Neutrophil (primary cell): ENCODE measurements at regions not wholly inside any gene's neighbourhood (a gene's known extent, or its start where the extent isn't known, plus 50 kb on each side); places are given as distances from the start of the nearest gene placed in this dataset.

Experiments
- H3K27ac ChIP-seq: fragments of 200-600 bp; sonication (generic); 2 replicates; pipeline ENCODE4 v1.5.1; 2016; ENCODE audit warnings: mild to moderate bottlenecking, moderate library complexity
- H3K27me3 ChIP-seq: fragments of 200-600 bp; sonication (generic); 2 replicates; pipeline ENCODE4 v1.6.0; 2016; ENCODE audit warnings: mild to moderate bottlenecking
- H3K36me3 ChIP-seq: fragments of 200-600 bp; sonication (generic); 2 replicates; pipeline ENCODE4 v1.5.1; 2017
- H3K4me1 ChIP-seq, 2 experiments: fragments of 200-600 bp in 1 of 2; sonication (generic) in 1 of 2; 1 replicate in 1 of 2; 2 replicates in 1 of 2; pipeline versions ENCODE4 v1.5.1 to v1.6.1; 2013 to 2016; ENCODE audit warnings: low read depth in 1 of 2, low read length in 1 of 2, mild to moderate bottlenecking in 1 of 2, moderate library complexity in 1 of 2; ENCODE audit not compliant: control insufficient read depth in 1 of 2, insufficient read depth in 1 of 2
- H3K4me3 ChIP-seq, 2 experiments: fragments of 200-600 bp in 1 of 2; sonication (generic) in 1 of 2; 1 replicate in 1 of 2; 2 replicates in 1 of 2; pipeline ENCODE4 v1.5.1; 2013 to 2016; ENCODE audit warnings: low read depth in 1 of 2, low read length in 1 of 2, mild to moderate bottlenecking in 1 of 2, moderate library complexity in 1 of 2
- H3K9me3 ChIP-seq: fragments of 200-600 bp; sonication (generic); 2 replicates; pipeline ENCODE4 v1.5.1; 2016
- CTCF ChIP-seq: fragments of 200-600 bp; sonication (generic); IDR thresholded peaks from 2 replicates; pipeline ENCODE4 v1.5.1; 2016; ENCODE audit warnings: antibody characterized with exemption

DNA sequence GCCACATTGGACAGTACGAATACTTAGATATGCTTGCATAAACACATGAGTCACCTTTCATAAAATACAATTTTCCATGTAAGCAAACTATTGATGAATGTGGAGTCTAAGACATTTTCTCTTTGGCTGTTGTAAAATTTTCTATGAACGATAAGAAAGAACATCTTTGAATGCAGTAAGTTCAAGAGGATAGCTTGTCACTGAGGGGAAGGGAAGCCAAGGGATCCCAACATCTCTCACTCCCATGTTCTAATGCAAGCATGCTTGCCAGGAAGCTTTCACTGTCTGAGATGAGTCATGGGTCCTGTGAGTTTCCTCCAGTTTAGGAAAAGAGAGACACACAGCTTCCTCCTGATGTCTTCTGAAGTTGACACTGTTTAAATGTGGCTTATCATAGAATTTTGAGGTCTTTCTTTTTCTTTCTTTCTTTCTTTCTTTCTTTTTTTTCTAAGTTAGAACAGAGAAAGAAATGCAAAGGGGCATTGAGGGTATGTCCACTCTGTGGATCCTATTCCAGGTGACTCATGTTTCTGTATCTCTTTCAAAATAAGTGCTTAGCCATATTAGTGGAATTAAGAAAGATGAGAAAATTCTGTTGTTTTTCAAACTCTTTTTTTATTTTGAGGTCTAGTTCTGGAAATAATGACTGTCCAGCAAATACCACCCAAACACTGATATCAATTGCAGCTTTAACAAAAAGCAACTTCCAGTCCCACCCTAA lies 146.6 kb downstream of the RDH14 start:
- no peak overlapping the region for H3K27ac ChIP-seq
- H3K27me3 ChIP-seq, result peaks cover 17% of the 10 kb centered on the region
- H3K9me3 ChIP-seq, result no peaks in the 10 kb centered on the region
- no peak overlapping the region for H3K4me3 ChIP-seq
- no peak for TF ChIP-seq CTCF
- no peaks in the 10 kb centered on the region for H3K4me1 ChIP-seq
- no peaks in the 10 kb centered on the region for H3K36me3 ChIP-seq

GRCh38 chr2:18412980-18413675 lies 147.3 kb downstream of the RDH14 start:
- H3K4me1 ChIP-seq, result no peaks in the 10 kb centered on the region
- H3K36me3 ChIP-seq, result no peaks in the 10 kb centered on the region
- TF ChIP-seq CTCF, result no peak
- no peak overlapping the region for H3K4me3 ChIP-seq
- no peaks in the 10 kb centered on the region for H3K9me3 ChIP-seq
- no peak overlapping the region for H3K27ac ChIP-seq
- peaks cover 17% of the 10 kb centered on the region for H3K27me3 ChIP-seq

DNA sequence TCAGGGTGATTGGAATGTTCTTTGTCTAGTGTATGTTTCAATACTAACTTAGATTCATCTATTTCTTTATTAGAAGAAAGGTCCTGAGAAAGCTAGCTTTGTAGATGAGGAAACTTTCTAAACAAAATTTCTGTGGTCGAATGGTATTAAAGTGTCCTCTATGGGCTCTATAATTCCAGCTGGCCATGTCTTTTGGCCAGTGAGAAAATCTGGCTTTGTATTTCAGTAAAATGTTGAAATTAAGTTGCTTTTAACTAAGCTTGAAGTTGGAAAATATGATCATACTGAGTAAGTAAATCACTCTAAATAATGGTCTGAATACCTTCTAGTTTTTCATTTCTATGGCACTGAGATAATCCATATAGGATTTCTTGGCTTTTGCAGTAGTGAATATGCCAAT lies 148.8 kb downstream of the RDH14 start:
- Histone ChIP-seq H3K36me3 (no peaks in the 10 kb centered on the region), H3K27ac (no peak overlapping the region), H3K4me3 (no peak overlapping the region), H3K27me3 (peaks cover 17% of the 10 kb centered on the region), H3K4me1 (no peaks in the 10 kb centered on the region), H3K9me3 (no peaks in the 10 kb centered on the region)
- no peak for TF ChIP-seq CTCF

DNA sequence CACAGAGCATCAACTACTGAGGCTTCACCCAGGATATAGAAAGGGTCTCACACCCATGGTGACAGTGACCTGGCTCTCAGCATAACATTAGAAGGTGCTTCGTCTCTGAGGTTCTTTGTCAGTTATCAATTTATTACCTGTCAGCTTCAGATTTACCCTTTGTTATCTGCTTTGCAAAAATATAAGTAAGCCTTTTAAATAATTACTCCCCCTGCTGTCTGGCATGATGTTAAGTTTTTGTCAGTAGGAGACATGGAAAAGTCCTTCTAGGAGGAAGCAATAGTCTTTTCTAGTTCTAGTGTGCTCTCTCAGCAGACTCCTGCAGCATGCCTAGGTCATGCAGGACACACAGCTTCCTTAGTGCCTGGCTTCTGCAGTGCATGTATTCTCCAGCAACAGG lies 149.9 kb downstream of the RDH14 start:
- Histone ChIP-seq H3K27me3 (peaks cover 17% of the 10 kb centered on the region), H3K4me1 (no peaks in the 10 kb centered on the region), H3K4me3 (no peak overlapping the region), H3K9me3 (no peaks in the 10 kb centered on the region), H3K36me3 (no peaks in the 10 kb centered on the region), H3K27ac (no peak overlapping the region)
- no peak for TF ChIP-seq CTCF

- H3K36me3 ChIP-seq, result no peaks in the 10 kb centered on the region
- no peak for TF ChIP-seq CTCF
- H3K27me3 ChIP-seq, result peaks cover 17% of the 10 kb centered on the region
- no peaks in the 10 kb centered on the region for H3K9me3 ChIP-seq
- H3K4me3 ChIP-seq, result no peak overlapping the region
- H3K4me1 ChIP-seq, result no peaks in the 10 kb centered on the region
- H3K27ac ChIP-seq, result no peak overlapping the region
Observed at GRCh38 chr2:18408638-18409037, 151.8 kb downstream of the RDH14 start.
